GM12878 (cell line): ENCODE measurements at regions not wholly inside any gene's neighbourhood (a gene's known extent, or its start where the extent isn't known, plus 50 kb on each side); places are given as distances from the start of the nearest gene placed in this dataset.

Experiments used
- ATAC-seq: fragments of 200-7000 bp; cut with Tn5 transposase; 3 replicates; pipeline ENCODE4 v1.9.1; 2020; ENCODE audit warnings: mild to moderate bottlenecking, moderate library complexity
- BruUV-seq: library from RNA; stranded (reverse); fragments of 400-500 nt; replicated peaks from 2 replicates; lab custom pipeline; 2021; lab: Mats Ljungman, UMichigan
- CTCF ChIA-PET: fragments of 300-600 bp; sonication (Branson Sonifier 250); formaldehyde crosslinking; extraction: SDS; loops from one replicate; lab custom pipeline; 2021; ENCODE audit warnings: inconsistent platforms; lab: Yijun Ruan, JAX
- POLR2A ChIA-PET: fragments of 350-600 bp; formaldehyde crosslinking; extraction: SDS; loops from one replicate; lab custom pipeline; 2021; ENCODE audit warnings: inconsistent platforms; lab: Charles Lee
- RAD21 ChIA-PET: fragments of 300-600 bp; sonication (Branson Sonifier 250); formaldehyde crosslinking; loops from one replicate; lab custom pipeline; 2023; ENCODE audit warnings: antibody characterized with exemption; ENCODE audit not compliant: unreplicated experiment; lab: Charles Lee
- SMC1A ChIA-PET: fragments of 300-600 bp; sonication (Branson Sonifier 250); formaldehyde crosslinking; loops from one replicate; lab custom pipeline; 2023; ENCODE audit not compliant: unreplicated experiment, uncharacterized antibody; lab: Charles Lee
- DNase-seq: peaks from one replicate; pipeline ENCODE4 v3.0.0-alpha.2; 2011; ENCODE audit warnings: low read depth, low spot score
- FAIRE-seq: peaks from 3 replicates; lab custom pipeline; 2011; peaks lifted over from hg19 to GRCh38; lab: Jason Lieb, UNC
- H2AFZ ChIP-seq: 2 replicates; pipeline ENCODE4 v1.6.0; 2011; ENCODE audit warnings: low read depth, low read length, control low read depth; ENCODE audit not compliant: control insufficient read depth
- H3K27ac ChIP-seq: 2 replicates; pipeline ENCODE4 v1.5.1; 2011; ENCODE audit warnings: control low read depth; ENCODE audit not compliant: control insufficient read depth, insufficient read depth
- H3K27me3 ChIP-seq, 2 experiments: replicated peaks in 1 of 2; 2 replicates each; pipeline versions ENCODE4 v1.6.0 to v1.6.1; 2011; ENCODE audit warnings: low read length in 1 of 2; ENCODE audit not compliant: control insufficient read depth in 2 of 2, insufficient read depth in 2 of 2
- H3K36me3 ChIP-seq, 2 experiments: 2 replicates each; pipeline ENCODE4 v1.5.1; 2011; ENCODE audit warnings: low read length in 1 of 2; ENCODE audit not compliant: control insufficient read depth in 2 of 2, insufficient read depth in 2 of 2
- H3K4me1 ChIP-seq: 2 replicates; pipeline ENCODE4 v1.6.1; 2011; ENCODE audit warnings: mild to moderate bottlenecking, low read length, moderate library complexity, mixed read lengths; ENCODE audit not compliant: control insufficient read depth, insufficient read depth
- H3K4me2 ChIP-seq: 2 replicates; pipeline ENCODE4 v1.6.0; 2011; ENCODE audit warnings: control low read depth; ENCODE audit not compliant: control insufficient read depth, insufficient read depth
- H3K4me3 ChIP-seq: fragments of 200-600 bp; sonication (generic); 2 replicates; pipeline ENCODE4 v1.5.1; 2016
- H3K79me2 ChIP-seq: 2 replicates; pipeline ENCODE4 v1.6.0; 2011; ENCODE audit warnings: low read length; ENCODE audit not compliant: control insufficient read depth, insufficient read depth
- H3K9ac ChIP-seq: 2 replicates; pipeline ENCODE4 v1.8.0; 2011; ENCODE audit warnings: low read length, control low read depth, mixed read lengths; ENCODE audit not compliant: control insufficient read depth, insufficient read depth
- H3K9me3 ChIP-seq: replicated peaks from 3 replicates; pipeline ENCODE4 v1.5.1; 2011; ENCODE audit warnings: mild to moderate bottlenecking, low read length; ENCODE audit not compliant: control insufficient read depth, insufficient read depth
- H4K20me1 ChIP-seq: 2 replicates; pipeline ENCODE4 v1.6.0; 2011; ENCODE audit not compliant: control insufficient read depth, insufficient read depth
- CBX3 ChIP-seq: fragments of 200-600 bp; sonication (generic); IDR thresholded peaks from 2 replicates; pipeline ENCODE4 v1.6.1; 2016; ENCODE audit warnings: low read depth, borderline replicate concordance
- CHD4 ChIP-seq: fragments of 200-600 bp; sonication (generic); IDR thresholded peaks from 2 replicates; pipeline ENCODE4 v1.6.1; 2016; ENCODE audit warnings: mild to moderate bottlenecking
- MEF2B ChIP-seq: fragments of 450-650 bp; IDR thresholded peaks from 2 replicates; pipeline ENCODE4 v1.6.1; 2018; ENCODE audit warnings: mild to moderate bottlenecking, moderate library complexity; ENCODE audit not compliant: partially characterized antibody, poor library complexity, severe bottlenecking
- PAX8 ChIP-seq: fragments of 450-650 bp; IDR thresholded peaks from 2 replicates; pipeline ENCODE4 v1.6.1; 2017; ENCODE audit warnings: mild to moderate bottlenecking, moderate library complexity
- RAD51 ChIP-seq: fragments of 450-650 bp; IDR thresholded peaks from 2 replicates; pipeline ENCODE4 v1.6.1; 2016; ENCODE audit warnings: moderate library complexity, mild to moderate bottlenecking, inconsistent platforms
- SMARCA5 ChIP-seq: fragments of 450-650 bp; IDR thresholded peaks from 2 replicates; pipeline ENCODE4 v1.6.1; 2017; ENCODE audit warnings: mild to moderate bottlenecking
- SREBF2 ChIP-seq: IDR thresholded peaks from 2 replicates; pipeline ENCODE4 v1.6.1; 2012; ENCODE audit warnings: mild to moderate bottlenecking, low read length
- YBX1 ChIP-seq: fragments of 450-650 bp; IDR thresholded peaks from 2 replicates; pipeline ENCODE4 v1.6.1; 2016; ENCODE audit warnings: antibody characterized with exemption
- WGBS: methylation state at CpG from one replicate; pipeline ENCODE4 v1.1.6; 2016; ENCODE audit warnings: low lambda C conversion rate; ENCODE audit not compliant: insufficient replicate concordance, insufficient coverage; ENCODE audit errors: missing lambda C conversion rate; 5-methylcytosine and 5-hydroxymethylcytosine counted together
- in situ Hi-C: fragments of 300-500 bp; cut with MboI; formaldehyde crosslinking; loops from 9 replicates; pipeline ENCODE4 v1.14.3; 2018; ENCODE audit warnings: mixed read lengths
- intact Hi-C: fragments of 100-400 bp; cut with micrococcal nuclease; formaldehyde crosslinking; loops from one replicate; pipeline ENCODE4 v1.14.2; 2022; ENCODE audit not compliant: unreplicated experiment
- TF ChIP-seq, protein P1 (sequence below): fragments of 450-650 bp; IDR thresholded peaks from 2 replicates; pipeline ENCODE4 v1.6.1; 2018; ENCODE audit warnings: mild to moderate bottlenecking, low read depth, moderate library complexity; ENCODE audit not compliant: partially characterized antibody
- TF ChIP-seq, protein P2 (sequence below): fragments of 450-650 bp; IDR thresholded peaks from 2 replicates; pipeline ENCODE4 v1.6.1; 2017; ENCODE audit warnings: antibody characterized with exemption, mild to moderate bottlenecking, moderate library complexity
- TF ChIP-seq, protein P3 (sequence below): fragments of 450-650 bp; IDR thresholded peaks from 2 replicates; pipeline ENCODE4 v1.6.1; 2016; ENCODE audit warnings: mild to moderate bottlenecking

DNA sequence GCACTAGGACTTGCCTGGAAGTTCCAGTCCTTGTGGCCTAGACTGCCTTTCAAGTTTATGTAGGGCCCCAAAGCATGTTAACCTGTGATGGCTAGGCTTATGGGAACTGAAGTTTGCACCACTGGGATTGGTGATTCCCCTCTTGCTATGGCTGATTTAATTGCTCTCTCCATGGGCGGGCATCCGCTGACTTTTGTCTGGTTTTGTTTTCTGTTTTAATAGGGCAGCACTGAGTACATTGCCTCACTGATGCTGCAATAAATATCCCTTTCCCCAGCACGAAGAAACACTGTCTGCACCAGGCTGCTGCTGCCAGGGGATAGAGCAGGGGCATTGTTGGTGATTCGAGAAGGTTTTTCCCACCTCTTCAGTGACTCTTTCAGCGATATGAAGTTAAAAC is 73.3 kb upstream of the PDE4B start:
- FAIRE-seq = no peak
- ChIA-PET CTCF (no interaction called here), SMC1A (no interaction called here), POLR2A (no interaction called here), RAD21 (no interaction called here)
- no peaks in the 10 kb centered on the region for H4K20me1 ChIP-seq
- TF ChIP-seq CBX3 (no peak), YBX1 (no peak), RAD51 (no peak), PAX8 (no peak), SREBF2 (no peak), SMARCA5 (no peak), CHD4 (no peak), MEF2B (no peak)
- TF ChIP-seq, protein P1, sequence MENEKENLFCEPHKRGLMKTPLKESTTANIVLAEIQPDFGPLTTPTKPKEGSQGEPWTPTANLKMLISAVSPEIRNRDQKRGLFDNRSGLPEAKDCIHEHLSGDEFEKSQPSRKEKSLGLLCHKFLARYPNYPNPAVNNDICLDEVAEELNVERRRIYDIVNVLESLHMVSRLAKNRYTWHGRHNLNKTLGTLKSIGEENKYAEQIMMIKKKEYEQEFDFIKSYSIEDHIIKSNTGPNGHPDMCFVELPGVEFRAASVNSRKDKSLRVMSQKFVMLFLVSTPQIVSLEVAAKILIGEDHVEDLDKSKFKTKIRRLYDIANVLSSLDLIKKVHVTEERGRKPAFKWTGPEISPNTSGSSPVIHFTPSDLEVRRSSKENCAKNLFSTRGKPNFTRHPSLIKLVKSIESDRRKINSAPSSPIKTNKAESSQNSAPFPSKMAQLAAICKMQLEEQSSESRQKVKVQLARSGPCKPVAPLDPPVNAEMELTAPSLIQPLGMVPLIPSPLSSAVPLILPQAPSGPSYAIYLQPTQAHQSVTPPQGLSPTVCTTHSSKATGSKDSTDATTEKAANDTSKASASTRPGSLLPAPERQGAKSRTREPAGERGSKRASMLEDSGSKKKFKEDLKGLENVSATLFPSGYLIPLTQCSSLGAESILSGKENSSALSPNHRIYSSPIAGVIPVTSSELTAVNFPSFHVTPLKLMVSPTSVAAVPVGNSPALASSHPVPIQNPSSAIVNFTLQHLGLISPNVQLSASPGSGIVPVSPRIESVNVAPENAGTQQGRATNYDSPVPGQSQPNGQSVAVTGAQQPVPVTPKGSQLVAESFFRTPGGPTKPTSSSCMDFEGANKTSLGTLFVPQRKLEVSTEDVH = no peak
- TF ChIP-seq, protein P2, sequence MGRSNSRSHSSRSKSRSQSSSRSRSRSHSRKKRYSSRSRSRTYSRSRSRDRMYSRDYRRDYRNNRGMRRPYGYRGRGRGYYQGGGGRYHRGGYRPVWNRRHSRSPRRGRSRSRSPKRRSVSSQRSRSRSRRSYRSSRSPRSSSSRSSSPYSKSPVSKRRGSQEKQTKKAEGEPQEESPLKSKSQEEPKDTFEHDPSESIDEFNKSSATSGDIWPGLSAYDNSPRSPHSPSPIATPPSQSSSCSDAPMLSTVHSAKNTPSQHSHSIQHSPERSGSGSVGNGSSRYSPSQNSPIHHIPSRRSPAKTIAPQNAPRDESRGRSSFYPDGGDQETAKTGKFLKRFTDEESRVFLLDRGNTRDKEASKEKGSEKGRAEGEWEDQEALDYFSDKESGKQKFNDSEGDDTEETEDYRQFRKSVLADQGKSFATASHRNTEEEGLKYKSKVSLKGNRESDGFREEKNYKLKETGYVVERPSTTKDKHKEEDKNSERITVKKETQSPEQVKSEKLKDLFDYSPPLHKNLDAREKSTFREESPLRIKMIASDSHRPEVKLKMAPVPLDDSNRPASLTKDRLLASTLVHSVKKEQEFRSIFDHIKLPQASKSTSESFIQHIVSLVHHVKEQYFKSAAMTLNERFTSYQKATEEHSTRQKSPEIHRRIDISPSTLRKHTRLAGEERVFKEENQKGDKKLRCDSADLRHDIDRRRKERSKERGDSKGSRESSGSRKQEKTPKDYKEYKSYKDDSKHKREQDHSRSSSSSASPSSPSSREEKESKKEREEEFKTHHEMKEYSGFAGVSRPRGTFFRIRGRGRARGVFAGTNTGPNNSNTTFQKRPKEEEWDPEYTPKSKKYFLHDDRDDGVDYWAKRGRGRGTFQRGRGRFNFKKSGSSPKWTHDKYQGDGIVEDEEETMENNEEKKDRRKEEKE = no peak
- TF ChIP-seq, protein P3, sequence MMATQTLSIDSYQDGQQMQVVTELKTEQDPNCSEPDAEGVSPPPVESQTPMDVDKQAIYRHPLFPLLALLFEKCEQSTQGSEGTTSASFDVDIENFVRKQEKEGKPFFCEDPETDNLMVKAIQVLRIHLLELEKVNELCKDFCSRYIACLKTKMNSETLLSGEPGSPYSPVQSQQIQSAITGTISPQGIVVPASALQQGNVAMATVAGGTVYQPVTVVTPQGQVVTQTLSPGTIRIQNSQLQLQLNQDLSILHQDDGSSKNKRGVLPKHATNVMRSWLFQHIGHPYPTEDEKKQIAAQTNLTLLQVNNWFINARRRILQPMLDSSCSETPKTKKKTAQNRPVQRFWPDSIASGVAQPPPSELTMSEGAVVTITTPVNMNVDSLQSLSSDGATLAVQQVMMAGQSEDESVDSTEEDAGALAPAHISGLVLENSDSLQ = no peak
- H3K27me3 ChIP-seq = no peaks in the 10 kb centered on the region; a peak in 1 of 4 replicates
- in situ Hi-C loops (loop anchor here (25.0 kb wide), 2 partner anchors 518 to 743 kb away; no protein-coding TSS in a partner anchor), intact Hi-C loops (loop anchor here (5.0 kb wide), 2 partner anchors 238 to 523 kb away; no protein-coding TSS in a partner anchor)
- H3K27ac ChIP-seq = no peak overlapping the region
- H2AFZ ChIP-seq = no peak overlapping the region
- 39% methylated on average over 5 of the region's 5 CpGs for WGBS
- DNase-seq = no peak
- no TSS peak for BruUV-seq
- no peaks in the 10 kb centered on the region for H3K9me3 ChIP-seq
- H3K9ac ChIP-seq = no peak overlapping the region
- no peak overlapping the region for H3K4me2 ChIP-seq
- no peak overlapping the region for H3K4me3 ChIP-seq
- no peak; the same call in 2 of the 3 replicates for ATAC-seq
- no peaks in the 10 kb centered on the region for H3K4me1 ChIP-seq
- H3K36me3 ChIP-seq = no peaks in the 10 kb centered on the region
- no peaks in the 10 kb centered on the region for H3K79me2 ChIP-seq
